Chondrocyte (in vitro differentiated cells): ENCODE measurements at regions not wholly inside any gene's neighbourhood (a gene's known extent, or its start where the extent isn't known, plus 50 kb on each side); places are given as distances from the start of the nearest gene placed in this dataset.

Experiments
- DNase-seq: peaks from one replicate; pipeline ENCODE4 v3.0.0; 2021; ENCODE audit warnings: mixed read lengths, low spot score
- H3K27ac Mint-ChIP-seq: one replicate; pipeline ENCODE4 v1.8.0; 2021; ENCODE audit warnings: mild to moderate bottlenecking, moderate library complexity, mixed read lengths; ENCODE audit not compliant: unreplicated experiment
- H3K27me3 Mint-ChIP-seq: 2 replicates; pipeline ENCODE4 v1.8.0; 2021; ENCODE audit warnings: low read depth, mixed read lengths
- H3K36me3 Mint-ChIP-seq: 2 replicates; pipeline ENCODE4 v1.8.0; 2021; ENCODE audit warnings: low read depth, mixed read lengths
- H3K4me1 Mint-ChIP-seq: 2 replicates; pipeline ENCODE4 v1.8.0; 2021; ENCODE audit warnings: low read depth, mild to moderate bottlenecking, mixed read lengths
- H3K4me3 Mint-ChIP-seq: one replicate; pipeline ENCODE4 v1.8.0; 2021; ENCODE audit warnings: mild to moderate bottlenecking, moderate library complexity, mixed read lengths; ENCODE audit not compliant: unreplicated experiment
- H3K9me3 Mint-ChIP-seq: 2 replicates; pipeline ENCODE4 v1.8.0; 2021; ENCODE audit warnings: low read depth, mixed read lengths
- TF ChIP-seq, protein P1 (sequence below): fragments of 200-600 bp; sonication (generic); IDR thresholded peaks from 2 replicates; pipeline ENCODE4 v1.5.0; 2021; ENCODE audit warnings: antibody characterized with exemption, mild to moderate bottlenecking, moderate library complexity

DNA sequence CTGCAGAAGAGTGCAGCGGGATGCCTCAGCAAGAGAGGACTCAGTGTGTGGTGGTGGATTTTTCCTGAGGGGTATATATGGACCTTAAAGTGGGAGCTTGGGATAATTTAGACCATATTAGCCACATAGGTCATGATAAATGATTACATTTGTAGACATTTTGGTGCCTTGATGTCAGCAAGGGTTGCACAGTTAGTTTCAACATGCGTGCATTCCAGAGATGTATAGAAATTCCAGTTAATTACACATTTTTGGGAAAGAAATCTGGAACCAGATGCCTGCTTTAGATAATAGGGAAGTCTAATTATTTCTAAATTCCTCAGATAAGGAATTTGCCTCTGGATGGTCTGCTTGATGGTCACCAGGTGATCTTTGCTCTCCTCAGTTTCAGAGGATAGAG lies 440.6 kb upstream of the PAPPA start:
- H3K27me3 Mint-ChIP-seq, result no peaks in the 10 kb centered on the region
- H3K36me3 Mint-ChIP-seq, result peaks cover 5% of the 10 kb centered on the region
- peak overlapping the region; percentile 89 for H3K27ac Mint-ChIP-seq
- H3K9me3 Mint-ChIP-seq, result peaks cover 22% of the 10 kb centered on the region
- TF ChIP-seq, protein P1, sequence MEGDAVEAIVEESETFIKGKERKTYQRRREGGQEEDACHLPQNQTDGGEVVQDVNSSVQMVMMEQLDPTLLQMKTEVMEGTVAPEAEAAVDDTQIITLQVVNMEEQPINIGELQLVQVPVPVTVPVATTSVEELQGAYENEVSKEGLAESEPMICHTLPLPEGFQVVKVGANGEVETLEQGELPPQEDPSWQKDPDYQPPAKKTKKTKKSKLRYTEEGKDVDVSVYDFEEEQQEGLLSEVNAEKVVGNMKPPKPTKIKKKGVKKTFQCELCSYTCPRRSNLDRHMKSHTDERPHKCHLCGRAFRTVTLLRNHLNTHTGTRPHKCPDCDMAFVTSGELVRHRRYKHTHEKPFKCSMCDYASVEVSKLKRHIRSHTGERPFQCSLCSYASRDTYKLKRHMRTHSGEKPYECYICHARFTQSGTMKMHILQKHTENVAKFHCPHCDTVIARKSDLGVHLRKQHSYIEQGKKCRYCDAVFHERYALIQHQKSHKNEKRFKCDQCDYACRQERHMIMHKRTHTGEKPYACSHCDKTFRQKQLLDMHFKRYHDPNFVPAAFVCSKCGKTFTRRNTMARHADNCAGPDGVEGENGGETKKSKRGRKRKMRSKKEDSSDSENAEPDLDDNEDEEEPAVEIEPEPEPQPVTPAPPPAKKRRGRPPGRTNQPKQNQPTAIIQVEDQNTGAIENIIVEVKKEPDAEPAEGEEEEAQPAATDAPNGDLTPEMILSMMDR, result no peak
- no peak for DNase-seq
- peaks cover 58% of the 10 kb centered on the region for H3K4me1 Mint-ChIP-seq
- H3K4me3 Mint-ChIP-seq, result no peak overlapping the region

DNA sequence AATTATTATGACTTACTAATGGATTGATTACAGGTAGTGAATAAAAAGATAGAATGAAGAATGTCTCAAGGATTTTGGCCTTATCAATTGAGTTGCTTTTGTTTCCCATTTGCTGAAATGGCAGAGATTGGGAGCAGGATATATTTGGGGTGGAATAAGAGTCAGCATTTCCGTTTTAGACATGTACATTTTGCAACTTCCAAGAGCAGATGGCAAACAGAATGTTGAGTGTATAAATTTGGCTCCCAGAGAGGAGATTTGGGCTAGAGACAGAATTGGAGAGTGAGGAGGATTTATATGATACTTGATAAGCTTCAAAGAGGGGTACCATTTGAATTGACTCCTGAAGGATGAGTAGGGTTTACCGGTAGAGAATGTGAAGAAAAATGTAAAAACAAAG lies 437.9 kb upstream of the PAPPA start:
- Mint-ChIP-seq H3K27me3 (no peaks in the 10 kb centered on the region), H3K27ac (peak overlapping the region; percentile 19), H3K4me3 (no peak overlapping the region), H3K36me3 (peaks cover 5% of the 10 kb centered on the region), H3K9me3 (peaks cover 22% of the 10 kb centered on the region), H3K4me1 (peaks cover 62% of the 10 kb centered on the region)
- TF ChIP-seq, protein P1, result no peak
- no peak for DNase-seq

DNA sequence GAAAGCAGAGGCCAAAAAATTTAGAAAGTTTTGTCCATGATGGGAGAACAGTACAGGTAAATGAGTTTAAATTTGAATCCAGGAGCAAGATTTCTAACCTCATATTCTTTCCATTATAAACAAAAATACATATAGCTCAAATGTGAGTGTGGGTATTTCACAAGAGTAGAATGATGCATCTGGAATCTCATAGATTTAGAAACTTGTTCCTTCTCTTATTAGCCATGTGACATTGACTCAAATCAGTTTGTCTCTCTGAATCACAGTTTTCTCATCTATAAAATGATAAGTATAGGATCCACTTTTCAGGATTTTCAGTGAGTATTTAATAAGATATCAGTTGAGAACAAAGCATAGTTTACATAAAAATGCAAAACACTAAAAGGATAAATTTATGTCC lies 436.3 kb upstream of the PAPPA start:
- no peak for DNase-seq
- no peaks in the 10 kb centered on the region for H3K27me3 Mint-ChIP-seq
- H3K9me3 Mint-ChIP-seq, result peaks cover 16% of the 10 kb centered on the region
- peaks cover 1% of the 10 kb centered on the region for H3K36me3 Mint-ChIP-seq
- no peak overlapping the region for H3K4me3 Mint-ChIP-seq
- peak overlapping the region; percentile 85 for H3K27ac Mint-ChIP-seq
- H3K4me1 Mint-ChIP-seq, result peaks cover 67% of the 10 kb centered on the region
- TF ChIP-seq, protein P1, result no peak

DNA sequence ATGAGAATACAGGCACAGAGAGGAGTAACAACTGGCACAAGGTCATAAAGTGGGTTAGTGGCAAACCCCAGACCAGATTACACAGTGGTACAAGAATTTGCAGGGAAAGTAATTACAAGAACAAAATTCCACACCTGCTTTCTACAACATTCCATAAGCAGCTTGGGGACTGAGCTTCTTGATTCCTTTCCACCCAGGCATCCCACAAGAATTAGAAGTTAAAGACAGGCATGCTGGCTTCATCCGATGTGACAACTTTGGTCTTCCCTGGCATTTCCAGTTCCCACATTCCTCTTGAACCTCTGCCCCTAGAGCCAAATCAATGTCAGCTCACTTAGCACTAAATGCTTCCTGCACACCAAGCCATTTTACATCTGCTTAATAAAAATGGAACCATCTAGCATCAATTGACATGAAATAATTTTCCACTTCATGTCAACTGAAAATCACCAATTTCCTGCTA lies 435.8 kb upstream of the PAPPA start:
- Mint-ChIP-seq H3K9me3 (peaks cover 16% of the 10 kb centered on the region), H3K4me1 (peaks cover 64% of the 10 kb centered on the region), H3K36me3 (no peaks in the 10 kb centered on the region), H3K27me3 (no peaks in the 10 kb centered on the region), H3K4me3 (no peak overlapping the region), H3K27ac (peak overlapping the region; percentile 85)
- TF ChIP-seq, protein P1, result no peak
- no peak for DNase-seq

DNA sequence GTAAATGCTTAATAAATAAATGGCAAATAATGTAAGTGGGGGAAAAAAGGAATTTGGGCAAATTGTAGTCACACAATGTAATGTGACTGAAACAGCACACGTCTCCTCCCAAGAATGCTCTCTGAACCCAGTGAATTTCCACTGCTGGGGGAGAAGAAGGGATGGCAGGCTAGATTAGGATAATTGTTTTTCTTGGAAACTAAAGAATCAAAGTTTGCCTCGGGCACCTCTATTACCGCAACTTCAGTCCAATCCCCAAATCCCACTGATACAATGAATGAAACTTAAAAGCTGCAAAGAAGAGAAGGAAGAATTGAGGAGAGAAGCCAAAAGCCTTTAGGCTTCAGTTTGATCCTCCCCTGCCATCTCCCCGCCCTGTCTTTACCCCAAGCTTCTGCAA lies 423.2 kb upstream of the PAPPA start:
- DNase-seq, result no peak
- Mint-ChIP-seq H3K9me3 (peaks cover 35% of the 10 kb centered on the region), H3K4me1 (peaks cover 53% of the 10 kb centered on the region), H3K27ac (peak overlapping the region; percentile 89), H3K36me3 (peaks cover 35% of the 10 kb centered on the region), H3K27me3 (no peaks in the 10 kb centered on the region), H3K4me3 (no peak overlapping the region)
- TF ChIP-seq, protein P1, result no peak
